Mucosa of descending colon (tissue), 3 donors: ENCODE measurements at regions not wholly inside any gene's neighbourhood (a gene's known extent, or its start where the extent isn't known, plus 50 kb on each side); places are given as distances from the start of the nearest gene placed in this dataset.
A peak's percentile ranks its signal among the peaks of the same experiment; 100 is the strongest.
"Not testable (repeated sequence)": the region's sequence is repeated elsewhere in the genome, so short reads cannot be mapped to it uniquely, and the experiment has no call there.

Source experiments
- ATAC-seq: fragments of 200-7000 bp; cut with Tn5 transposase; one replicate; pipeline ENCODE4 v1.9.1; 2020; ENCODE audit warnings: mild to moderate bottlenecking, moderate library complexity
- DNase-seq, 3 donors: peaks; one replicate each; pipeline ENCODE4 v3.0.0-alpha.2; 2020
- H3K36me3 ChIP-seq: fragments of 200-600 bp; one replicate; pipeline ENCODE4 v1.8.0; 2021; ENCODE audit warnings: low read depth, mild to moderate bottlenecking
- H3K4me1 ChIP-seq: fragments of 200-600 bp; one replicate; pipeline ENCODE4 v1.8.0; 2021; ENCODE audit warnings: low read depth, mild to moderate bottlenecking
- H3K4me3 ChIP-seq: fragments of 200-600 bp; one replicate; pipeline ENCODE4 v1.8.0; 2021; ENCODE audit warnings: mild to moderate bottlenecking
- H3K9me3 ChIP-seq: fragments of 200-600 bp; one replicate; pipeline ENCODE4 v1.8.0; 2021; ENCODE audit warnings: mild to moderate bottlenecking
- intact Hi-C, 2 donors: fragments of 100-400 bp; cut with DNase I in 1 of 2; cut with micrococcal nuclease in 1 of 2; formaldehyde crosslinking; loops; one replicate each; pipeline versions ENCODE4 v1.11.0 to v1.11.1; 2022; cut with DNase I, micrococcal nuclease
- donor health status: DM: no; HTN: no; CAD: no; lungs with moderate emphysema.
- donor health status: DM: no; HTN: no; CAD: no.
- donor health status: DM: no; HTN: yes; CAD: no.

DNA sequence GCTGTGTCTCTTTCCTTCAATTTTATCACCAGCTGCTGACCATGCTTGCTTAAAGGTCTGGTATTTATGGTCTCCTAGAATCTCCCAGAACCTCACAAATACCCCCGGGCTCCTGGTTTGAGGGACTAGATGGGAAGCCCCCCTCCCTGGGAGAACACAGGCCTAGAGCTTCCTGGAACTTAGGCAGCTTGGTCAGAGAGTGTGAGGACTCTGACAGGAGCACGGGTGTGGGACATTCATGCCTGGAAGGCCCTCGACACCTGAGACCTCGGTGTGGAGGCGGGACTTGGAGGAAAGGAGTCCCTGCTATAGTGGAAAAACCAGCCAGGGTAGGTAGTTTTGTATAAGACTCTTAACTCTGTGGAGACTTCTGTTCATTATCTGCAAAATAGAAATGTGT is 211.5 kb upstream of the PLGLB2 start:
- DNase-seq, H3K4me3 ChIP-seq, H3K36me3 ChIP-seq, intact Hi-C loops, H3K4me1 ChIP-seq, ATAC-seq, H3K9me3 ChIP-seq: not testable (repeated sequence)

DNA sequence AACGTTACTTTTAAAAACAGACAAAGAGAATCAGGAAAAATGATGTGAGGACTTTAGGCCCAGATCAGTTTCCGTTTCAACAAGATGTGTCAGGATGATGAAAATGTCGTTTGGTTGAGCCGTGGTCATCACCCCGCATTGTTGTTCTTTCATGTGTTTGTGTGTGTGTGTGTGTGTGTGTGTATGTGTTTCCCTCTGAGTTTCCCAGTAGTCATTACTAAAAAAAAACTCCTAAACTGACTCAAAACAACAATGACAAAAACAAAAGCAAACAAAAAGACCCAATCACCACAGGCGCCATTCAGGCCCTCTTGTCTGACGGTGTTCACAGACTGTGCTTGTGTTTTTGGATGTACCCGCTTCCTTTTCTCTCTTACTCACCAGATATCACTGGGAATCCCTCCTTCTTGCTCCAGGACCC is 210.6 kb upstream of the PLGLB2 start:
- DNase-seq, H3K4me1 ChIP-seq, H3K4me3 ChIP-seq, H3K9me3 ChIP-seq, intact Hi-C loops, ATAC-seq, H3K36me3 ChIP-seq: not testable (repeated sequence)

- H3K9me3 ChIP-seq, H3K4me3 ChIP-seq, H3K4me1 ChIP-seq, H3K36me3 ChIP-seq, intact Hi-C loops, DNase-seq: not testable (repeated sequence)
- ATAC-seq, result peak; percentile 27
Observed at GRCh38 chr2:87538268-87538667, 209.6 kb upstream of the PLGLB2 start.

DNA sequence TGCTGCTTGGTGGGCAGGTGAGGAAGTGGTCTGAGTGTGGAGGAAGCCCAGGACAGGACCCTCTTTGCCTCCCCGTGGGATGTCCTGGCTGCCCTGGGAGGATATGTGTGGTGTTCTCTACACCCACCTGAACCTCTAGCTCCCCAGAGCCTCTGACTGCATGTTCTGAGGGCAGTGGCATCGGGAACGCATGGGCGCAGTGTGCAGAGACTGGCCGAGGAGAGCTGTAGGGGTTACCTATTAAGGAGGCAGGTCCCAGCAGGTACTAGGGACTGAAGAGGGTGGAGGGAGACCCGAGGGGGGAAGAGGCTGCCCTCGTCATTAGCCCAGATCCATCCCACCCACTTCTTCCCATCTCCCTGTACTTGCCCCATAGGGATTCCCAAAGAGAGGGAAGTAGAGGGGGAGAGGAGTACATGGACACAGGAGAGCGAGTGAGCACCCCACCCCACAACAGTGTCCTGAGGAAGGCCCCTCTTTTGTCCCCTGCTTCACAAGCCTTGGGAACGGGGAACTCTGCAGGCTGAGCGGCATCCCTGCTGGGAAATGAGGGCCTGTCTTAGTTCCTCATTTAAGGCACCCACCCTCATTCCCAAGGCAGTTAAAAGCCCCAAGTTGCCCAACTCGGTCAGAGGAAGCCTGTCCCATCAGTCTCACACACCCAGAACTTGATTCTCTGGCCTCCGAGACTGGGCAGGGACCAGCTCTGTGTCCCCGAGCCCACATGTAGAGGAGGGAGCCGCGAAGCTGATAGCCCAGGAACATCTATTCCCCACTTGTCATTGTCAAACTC is 208.5 kb upstream of the PLGLB2 start:
- H3K36me3 ChIP-seq, H3K4me3 ChIP-seq, H3K9me3 ChIP-seq, H3K4me1 ChIP-seq, DNase-seq, intact Hi-C loops: not testable (repeated sequence)
- ATAC-seq, result peak; percentile 39

DNA sequence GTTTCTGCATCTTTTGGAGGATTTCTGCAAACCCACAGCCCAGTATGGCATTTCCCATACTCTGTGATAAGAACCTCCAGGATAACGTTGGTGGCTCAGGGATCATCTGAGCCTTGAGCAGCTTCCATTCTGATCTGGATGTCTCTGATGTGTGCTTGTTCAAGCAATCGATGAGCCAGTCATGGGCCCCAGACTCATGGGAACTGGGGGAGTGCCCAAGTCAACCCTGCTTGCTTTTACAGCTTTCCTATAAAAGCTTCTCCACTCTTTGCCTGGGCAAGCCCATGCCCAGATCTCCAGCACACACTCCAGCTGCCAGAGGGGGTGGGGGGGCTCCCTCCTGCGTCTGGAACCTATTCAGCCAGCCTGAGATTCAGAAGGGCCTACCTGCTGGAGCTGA is 207.6 kb upstream of the PLGLB2 start:
- H3K9me3 ChIP-seq, H3K4me3 ChIP-seq, ATAC-seq, H3K36me3 ChIP-seq, intact Hi-C loops, H3K4me1 ChIP-seq, DNase-seq: not testable (repeated sequence)

GRCh38 chr2:87542599-87543174 is 205.2 kb upstream of the PLGLB2 start:
- H3K36me3 ChIP-seq, H3K4me3 ChIP-seq, ATAC-seq, intact Hi-C loops, H3K4me1 ChIP-seq, DNase-seq, H3K9me3 ChIP-seq: not testable (repeated sequence)

GRCh38 chr2:87543797-87544196 is 204.1 kb upstream of the PLGLB2 start:
- DNase-seq, H3K9me3 ChIP-seq, ATAC-seq, H3K4me3 ChIP-seq, intact Hi-C loops, H3K36me3 ChIP-seq, H3K4me1 ChIP-seq: not testable (repeated sequence)

GRCh38 chr2:87547106-87547505 is 200.8 kb upstream of the PLGLB2 start:
- H3K9me3 ChIP-seq, DNase-seq, H3K4me3 ChIP-seq, H3K36me3 ChIP-seq, H3K4me1 ChIP-seq, intact Hi-C loops: not testable (repeated sequence)
- peak; percentile 41 for ATAC-seq

DNA sequence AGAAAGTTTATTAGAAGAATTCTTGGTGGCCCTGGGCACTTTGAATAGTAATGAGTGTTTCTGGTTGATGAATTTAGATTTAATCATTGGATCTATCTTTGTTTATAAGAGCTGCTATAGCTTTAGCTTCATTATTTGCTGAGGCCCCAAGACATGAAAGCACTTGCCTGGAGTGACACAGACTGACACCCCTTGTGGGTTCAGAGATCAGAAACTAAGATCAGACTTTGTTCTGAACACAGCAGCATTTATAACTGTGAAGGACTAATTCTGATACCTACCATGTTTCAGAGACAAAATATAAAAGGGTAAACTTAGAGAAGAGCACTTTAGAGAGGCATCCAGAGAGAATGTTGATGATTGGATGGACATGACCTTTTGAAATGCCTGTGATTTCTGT is 199.9 kb upstream of the PLGLB2 start:
- H3K4me1 ChIP-seq, intact Hi-C loops, H3K4me3 ChIP-seq, H3K9me3 ChIP-seq, DNase-seq, H3K36me3 ChIP-seq: not testable (repeated sequence)
- peak; percentile 25 for ATAC-seq

GRCh38 chr2:87548681-87549536 is 199.0 kb upstream of the PLGLB2 start:
- ATAC-seq, intact Hi-C loops, H3K4me1 ChIP-seq, H3K36me3 ChIP-seq, H3K4me3 ChIP-seq, H3K9me3 ChIP-seq, DNase-seq: not testable (repeated sequence)

- H3K4me1 ChIP-seq, H3K4me3 ChIP-seq, intact Hi-C loops, ATAC-seq, H3K36me3 ChIP-seq, H3K9me3 ChIP-seq, DNase-seq: not testable (repeated sequence)
Observed at GRCh38 chr2:87549561-87550202, 198.2 kb upstream of the PLGLB2 start.

- intact Hi-C loops, H3K4me1 ChIP-seq, DNase-seq, ATAC-seq, H3K4me3 ChIP-seq, H3K9me3 ChIP-seq, H3K36me3 ChIP-seq: not testable (repeated sequence)
Observed at GRCh38 chr2:87554678-87555077, 193.2 kb upstream of the PLGLB2 start.

DNA sequence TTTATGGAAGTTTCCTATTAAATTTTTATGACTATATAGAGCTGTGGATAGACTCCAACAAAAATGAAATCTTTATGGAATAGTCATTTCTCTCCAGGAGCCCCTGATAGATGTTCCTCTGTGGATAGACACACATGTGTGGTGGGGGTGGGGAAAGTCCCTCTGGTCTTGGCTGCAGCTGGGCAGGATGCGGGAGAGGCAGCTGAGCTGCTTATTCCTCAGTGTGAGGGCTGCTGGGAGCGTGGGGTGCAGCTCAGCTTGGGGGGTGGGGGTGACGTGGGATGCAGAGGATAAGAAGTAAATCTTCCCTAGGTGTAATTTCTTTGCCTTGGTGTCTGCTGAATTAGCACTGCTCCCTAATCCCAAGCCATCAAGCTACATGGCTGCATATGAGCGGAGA is 192.8 kb upstream of the PLGLB2 start:
- H3K36me3 ChIP-seq, intact Hi-C loops, H3K9me3 ChIP-seq, H3K4me1 ChIP-seq, H3K4me3 ChIP-seq, ATAC-seq: not testable (repeated sequence)
- DNase-seq, result peak in 1 of 3 donors; percentile 11

DNA sequence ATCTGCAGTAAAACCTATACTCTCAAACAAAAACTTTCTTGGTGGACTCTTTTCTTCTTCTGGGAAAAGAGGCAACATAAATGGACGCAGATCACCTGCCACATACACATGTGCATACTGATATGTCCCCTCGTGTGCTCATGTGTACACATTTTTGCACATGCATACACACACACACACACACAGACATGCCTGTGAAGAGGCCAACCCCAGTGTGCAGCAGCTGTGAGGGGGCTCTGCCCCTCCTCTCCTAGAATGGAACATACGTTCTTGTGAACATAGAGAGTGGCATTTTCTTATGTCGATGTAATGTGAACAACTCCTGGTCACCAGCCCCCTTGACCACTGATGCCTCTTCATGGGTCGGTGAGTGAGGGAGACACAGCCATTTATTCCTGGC is 188.9 kb upstream of the PLGLB2 start:
- H3K36me3 ChIP-seq, ATAC-seq, H3K4me1 ChIP-seq, H3K4me3 ChIP-seq, intact Hi-C loops, H3K9me3 ChIP-seq, DNase-seq: not testable (repeated sequence)
